Sigmoid colon (tissue), 4 donors: ENCODE measurements at regions not wholly inside any gene's neighbourhood (a gene's known extent, or its start where the extent isn't known, plus 50 kb on each side); places are given as distances from the start of the nearest gene placed in this dataset.

ENCODE experiments used
- CTCF ChIP-seq, 4 experiments: fragments of 450-650 bp in 3 of 4; fragments of 200-600 bp in 1 of 4; IDR thresholded peaks; one replicate each; pipeline ENCODE4 v1.5.1; 2016 to 2019; ENCODE audit warnings: antibody characterized with exemption in 4 of 4, mild to moderate bottlenecking in 3 of 4, moderate library complexity in 2 of 4
- POLR2AphosphoS5 ChIP-seq, 4 donors: sonication (generic); formaldehyde crosslinking; IDR thresholded peaks; one replicate each; pipeline ENCODE4 v1.6.1; 2017; ENCODE audit warnings: antibody characterized with exemption in 4 of 4

GRCh38 chr18:47415881-47416280, 164.4 kb upstream of the SKOR2 start:
- no peak for TF ChIP-seq CTCF (IDR thresholded peaks at IDR 0.05)
- no peak for TF ChIP-seq POLR2AphosphoS5 (IDR thresholded peaks at IDR 0.05)
